ENCODE measurements at regions not wholly inside any gene's neighbourhood (a gene's known extent, or its start where the extent isn't known, plus 50 kb on each side); places are given as distances from the start of the nearest gene placed in this dataset.

DNA sequence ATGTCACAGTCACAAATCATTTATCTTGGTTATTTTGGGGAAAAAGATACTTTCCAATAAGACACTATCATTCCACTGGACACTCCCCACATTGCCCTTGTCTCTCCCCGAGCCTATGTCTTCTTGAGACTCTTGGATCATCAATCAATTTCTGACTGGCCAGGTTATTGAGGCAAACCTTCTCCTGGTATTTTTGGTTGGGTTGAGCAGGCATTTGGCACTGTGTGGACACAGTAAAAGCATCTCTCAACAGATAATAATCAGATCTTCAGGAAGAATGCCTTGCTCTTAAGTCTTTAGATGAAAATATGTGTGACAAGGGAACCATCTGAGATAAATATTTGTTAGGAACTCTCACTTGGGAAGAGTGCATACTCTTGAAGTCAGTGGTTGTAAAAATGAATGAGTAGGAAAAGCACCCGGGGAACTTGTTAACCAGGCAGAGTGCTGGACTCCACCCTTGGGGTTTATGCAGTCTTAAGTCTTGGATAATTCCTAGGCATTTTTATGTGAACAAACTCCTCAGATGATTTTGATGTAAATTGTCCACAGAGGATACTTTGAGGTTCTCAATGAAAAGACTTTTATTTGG is 223.8 kb upstream of the CLINT1 start:
- no peak for DNase-seq (ENCODE audit: low spot score in 2 of 2)
- intact Hi-C loops (cut with DNase I; ENCODE audit: low total_unique reads) = no loop called here
- H3K4me3 ChIP-seq (ENCODE audit: low read depth, poor library complexity, severe bottlenecking) = no peak overlapping the region
- WGBS, 2 donors = 60 to 63% methylated on average over 2 of the region's 2 CpGs
- no peak for TF ChIP-seq POLR2A (IDR thresholded peaks at IDR 0.05)
- TF ChIP-seq, protein P1, sequence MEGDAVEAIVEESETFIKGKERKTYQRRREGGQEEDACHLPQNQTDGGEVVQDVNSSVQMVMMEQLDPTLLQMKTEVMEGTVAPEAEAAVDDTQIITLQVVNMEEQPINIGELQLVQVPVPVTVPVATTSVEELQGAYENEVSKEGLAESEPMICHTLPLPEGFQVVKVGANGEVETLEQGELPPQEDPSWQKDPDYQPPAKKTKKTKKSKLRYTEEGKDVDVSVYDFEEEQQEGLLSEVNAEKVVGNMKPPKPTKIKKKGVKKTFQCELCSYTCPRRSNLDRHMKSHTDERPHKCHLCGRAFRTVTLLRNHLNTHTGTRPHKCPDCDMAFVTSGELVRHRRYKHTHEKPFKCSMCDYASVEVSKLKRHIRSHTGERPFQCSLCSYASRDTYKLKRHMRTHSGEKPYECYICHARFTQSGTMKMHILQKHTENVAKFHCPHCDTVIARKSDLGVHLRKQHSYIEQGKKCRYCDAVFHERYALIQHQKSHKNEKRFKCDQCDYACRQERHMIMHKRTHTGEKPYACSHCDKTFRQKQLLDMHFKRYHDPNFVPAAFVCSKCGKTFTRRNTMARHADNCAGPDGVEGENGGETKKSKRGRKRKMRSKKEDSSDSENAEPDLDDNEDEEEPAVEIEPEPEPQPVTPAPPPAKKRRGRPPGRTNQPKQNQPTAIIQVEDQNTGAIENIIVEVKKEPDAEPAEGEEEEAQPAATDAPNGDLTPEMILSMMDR (IDR thresholded peaks at IDR 0.05) = no peak

DNA sequence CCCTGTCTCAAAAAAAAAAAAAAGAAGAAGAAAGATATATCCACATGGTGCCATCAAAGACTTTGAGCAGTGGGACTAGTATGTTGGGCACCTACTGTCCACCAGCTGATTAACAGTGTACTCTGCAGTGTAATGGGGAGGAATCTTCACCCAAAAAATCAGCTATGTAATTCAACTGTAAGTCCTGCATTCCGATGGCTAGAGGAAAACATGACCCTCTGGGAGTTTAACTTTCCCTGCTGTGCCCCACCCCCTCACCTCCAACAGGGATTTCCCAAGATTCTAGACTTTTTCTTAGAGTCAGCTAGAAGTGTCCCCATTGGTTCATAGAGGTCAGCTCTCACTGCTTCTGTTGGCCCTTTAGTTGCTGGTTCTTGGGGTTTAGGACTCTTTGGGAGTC is 221.2 kb upstream of the CLINT1 start:
- H3K4me3 ChIP-seq (ENCODE audit: low read depth, poor library complexity, severe bottlenecking) = no peak overlapping the region
- DNase-seq (ENCODE audit: low spot score in 2 of 2) = no peak
- WGBS, 2 donors = 73 to 90% methylated on average over 1 of the region's 1 CpG
- intact Hi-C loops (cut with DNase I; ENCODE audit: low total_unique reads) = no loop called here
- TF ChIP-seq, protein P1 (IDR thresholded peaks at IDR 0.05) = no peak
- TF ChIP-seq POLR2A (IDR thresholded peaks at IDR 0.05) = no peak

DNA sequence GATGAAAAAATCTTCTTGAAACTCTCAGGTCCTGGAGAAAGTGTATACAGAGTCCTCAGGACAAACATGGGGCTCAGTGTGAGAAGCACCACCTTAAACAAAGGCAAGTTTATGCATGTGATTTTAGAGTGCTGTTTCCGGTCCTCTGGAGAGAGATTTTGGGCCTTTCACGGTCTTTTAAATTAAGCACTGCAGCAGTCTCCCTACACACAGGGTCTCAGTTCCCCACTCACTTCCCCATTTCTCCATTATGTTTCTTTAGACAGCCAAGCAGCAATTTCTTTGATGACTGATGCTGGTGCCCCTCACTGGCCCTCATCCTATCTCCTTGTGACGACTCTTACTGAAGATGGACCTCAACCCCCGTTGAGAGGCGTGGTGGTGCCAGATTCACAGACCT is 220.2 kb upstream of the CLINT1 start:
- 84 to 93% methylated on average over 5 of the region's 5 CpGs for WGBS, 2 donors
- no peak for DNase-seq (ENCODE audit: low spot score in 2 of 2)
- intact Hi-C loops (cut with DNase I; ENCODE audit: low total_unique reads) = no loop called here
- no peak overlapping the region for H3K4me3 ChIP-seq (ENCODE audit: low read depth, poor library complexity, severe bottlenecking)
- TF ChIP-seq, protein P1 (IDR thresholded peaks at IDR 0.05) = no peak
- no peak for TF ChIP-seq POLR2A (IDR thresholded peaks at IDR 0.05)

DNA sequence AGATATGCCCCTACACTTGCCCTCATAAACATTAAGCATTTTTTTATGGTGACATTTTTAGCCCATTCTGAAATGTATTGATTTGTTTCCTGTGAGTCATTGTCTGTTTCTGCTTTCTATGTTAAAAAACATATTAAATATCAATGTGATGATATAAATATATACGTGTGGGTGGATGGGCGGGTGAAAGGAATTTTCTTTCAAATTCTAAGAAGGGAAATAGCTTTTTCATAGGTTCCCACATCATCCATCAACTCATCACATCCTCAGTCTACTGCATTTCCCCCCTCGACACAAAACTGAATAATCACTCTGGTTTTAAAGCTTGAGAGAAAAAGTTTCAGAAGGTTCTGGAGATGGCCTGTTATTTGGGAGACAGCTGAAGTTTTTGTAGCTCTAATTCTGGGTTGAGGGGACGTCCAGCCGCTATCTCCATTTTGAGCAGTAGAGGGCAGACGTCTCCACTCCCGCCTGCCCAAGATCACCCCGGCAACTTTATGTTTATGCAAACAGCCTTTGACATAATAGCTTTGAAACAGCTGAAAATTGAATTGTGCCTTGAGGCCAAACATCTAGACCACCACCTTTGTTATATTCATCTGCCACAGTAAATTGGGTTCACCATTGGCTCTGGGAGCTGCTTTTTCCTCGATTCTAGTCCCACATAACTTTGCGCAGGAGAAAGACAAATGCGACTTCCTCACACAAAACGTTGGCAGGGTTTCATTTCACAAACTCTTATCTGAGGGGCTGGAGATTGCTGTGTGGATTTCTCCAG is 216.2 kb upstream of the CLINT1 start:
- 17 to 18% methylated on average over 12 of the region's 12 CpGs for WGBS, 2 donors
- intact Hi-C loops (cut with DNase I; ENCODE audit: low total_unique reads) = loop anchor here (5.0 kb wide), 1 partner anchor 1652 kb away; no protein-coding TSS in a partner anchor
- peak; percentile 38 to 89 for DNase-seq (ENCODE audit: low spot score in 2 of 2)
- TF ChIP-seq POLR2A (IDR thresholded peaks at IDR 0.05) = no peak
- TF ChIP-seq, protein P1 (IDR thresholded peaks at IDR 0.05) = no peak
- no peak overlapping the region for H3K4me3 ChIP-seq (ENCODE audit: low read depth, poor library complexity, severe bottlenecking)

DNA sequence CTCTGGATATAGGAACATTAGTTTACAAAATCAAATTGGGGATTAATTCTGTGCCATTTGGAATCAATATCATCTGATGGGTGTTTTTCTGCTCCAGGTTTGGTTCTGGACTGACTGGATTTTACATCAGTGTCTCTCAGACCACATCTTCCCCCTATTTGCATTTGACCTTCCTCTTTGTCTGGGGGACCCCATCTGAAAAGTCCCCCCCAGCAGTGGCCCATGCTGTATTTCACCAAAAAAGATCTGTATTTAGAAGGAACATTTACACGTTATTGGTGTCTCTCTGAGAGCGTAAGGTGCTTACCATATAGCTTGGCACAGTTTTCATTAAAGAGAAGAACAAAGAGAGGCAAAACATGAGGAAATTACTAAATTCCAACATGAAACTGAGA is 215.6 kb upstream of the CLINT1 start:
- intact Hi-C loops (cut with DNase I; ENCODE audit: low total_unique reads) = loop anchor here (5.0 kb wide), 1 partner anchor 1653 kb away; no protein-coding TSS in a partner anchor
- 96 to 99% methylated on average over 2 of the region's 2 CpGs for WGBS, 2 donors
- no peak for DNase-seq (ENCODE audit: low spot score in 2 of 2)

More for the DNA sequence above, 215.6 kb upstream of the CLINT1 start:
- H3K4me3 ChIP-seq (ENCODE audit: low read depth, poor library complexity, severe bottlenecking) = no peak overlapping the region
- TF ChIP-seq, protein P1 (IDR thresholded peaks at IDR 0.05) = no peak
- no peak for TF ChIP-seq POLR2A (IDR thresholded peaks at IDR 0.05)

All from lower leg skin (tissue), 4 donors.